GM12874 (cell line): ENCODE measurements at regions not wholly inside any gene's neighbourhood (a gene's known extent, or its start where the extent isn't known, plus 50 kb on each side); places are given as distances from the start of the nearest gene placed in this dataset.

ENCODE experiments used
- TF ChIP-seq, protein P1 (sequence below): IDR thresholded peaks from 2 replicates; pipeline ENCODE4 v1.5.1; 2011; ENCODE audit warnings: low read depth, mild to moderate bottlenecking, control low read depth, low read length, moderate library complexity; ENCODE audit not compliant: insufficient read depth

DNA sequence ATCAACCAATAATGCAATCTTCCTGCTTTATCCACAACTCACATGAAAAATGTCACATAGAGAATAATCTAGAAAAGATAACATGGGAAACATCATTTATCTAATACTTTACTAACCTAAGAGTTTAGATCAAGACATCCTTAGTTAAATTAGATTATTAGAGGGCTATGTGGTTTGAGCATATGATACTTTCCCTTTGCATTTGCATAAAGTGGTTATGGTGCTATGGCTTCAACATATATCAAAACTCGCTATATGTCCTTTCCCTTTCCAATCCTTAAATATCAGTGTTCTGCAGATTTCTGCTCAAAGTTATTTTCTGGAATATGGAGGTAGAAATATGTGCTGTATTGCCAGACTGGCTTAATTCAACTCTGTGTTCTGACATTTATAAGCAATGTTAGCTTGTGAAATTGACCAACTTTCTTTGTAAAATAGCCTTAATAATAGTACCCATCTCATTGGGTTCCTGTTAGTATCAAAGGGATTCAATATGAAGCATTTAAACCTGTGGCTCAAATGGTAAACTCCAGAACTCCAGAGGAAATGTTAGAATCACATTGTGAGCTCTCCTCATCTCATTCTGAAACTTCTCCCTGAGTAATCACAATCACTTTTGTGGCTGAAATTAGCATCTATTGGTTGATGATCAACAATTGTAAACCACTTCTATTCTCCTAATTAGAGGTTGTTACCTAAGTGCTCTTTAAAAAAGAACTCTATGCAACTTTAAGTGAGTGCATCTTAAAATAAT, 1089.9 kb upstream of the SLC39A10 start:
- TF ChIP-seq, protein P1, sequence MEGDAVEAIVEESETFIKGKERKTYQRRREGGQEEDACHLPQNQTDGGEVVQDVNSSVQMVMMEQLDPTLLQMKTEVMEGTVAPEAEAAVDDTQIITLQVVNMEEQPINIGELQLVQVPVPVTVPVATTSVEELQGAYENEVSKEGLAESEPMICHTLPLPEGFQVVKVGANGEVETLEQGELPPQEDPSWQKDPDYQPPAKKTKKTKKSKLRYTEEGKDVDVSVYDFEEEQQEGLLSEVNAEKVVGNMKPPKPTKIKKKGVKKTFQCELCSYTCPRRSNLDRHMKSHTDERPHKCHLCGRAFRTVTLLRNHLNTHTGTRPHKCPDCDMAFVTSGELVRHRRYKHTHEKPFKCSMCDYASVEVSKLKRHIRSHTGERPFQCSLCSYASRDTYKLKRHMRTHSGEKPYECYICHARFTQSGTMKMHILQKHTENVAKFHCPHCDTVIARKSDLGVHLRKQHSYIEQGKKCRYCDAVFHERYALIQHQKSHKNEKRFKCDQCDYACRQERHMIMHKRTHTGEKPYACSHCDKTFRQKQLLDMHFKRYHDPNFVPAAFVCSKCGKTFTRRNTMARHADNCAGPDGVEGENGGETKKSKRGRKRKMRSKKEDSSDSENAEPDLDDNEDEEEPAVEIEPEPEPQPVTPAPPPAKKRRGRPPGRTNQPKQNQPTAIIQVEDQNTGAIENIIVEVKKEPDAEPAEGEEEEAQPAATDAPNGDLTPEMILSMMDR = no peak

DNA sequence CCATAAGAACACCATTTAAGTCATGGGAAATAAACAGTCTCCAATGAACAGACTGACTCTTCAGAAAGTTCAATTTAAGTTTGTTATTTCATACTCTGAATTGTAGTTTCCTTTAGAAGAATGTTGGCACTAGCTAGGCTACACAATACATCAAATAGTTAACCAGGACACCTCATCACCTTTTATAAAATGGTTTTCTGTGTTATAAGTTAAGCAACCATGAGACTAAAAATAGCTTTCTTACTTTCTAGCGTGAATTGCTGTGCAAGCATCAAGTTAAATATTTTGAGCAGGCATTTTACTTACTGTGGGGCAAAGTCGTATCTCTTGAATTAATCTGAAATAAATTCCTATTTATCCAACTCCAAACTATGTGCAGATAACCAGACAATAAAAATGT, 1092.6 kb upstream of the SLC39A10 start:
- TF ChIP-seq, protein P1 = no peak

DNA sequence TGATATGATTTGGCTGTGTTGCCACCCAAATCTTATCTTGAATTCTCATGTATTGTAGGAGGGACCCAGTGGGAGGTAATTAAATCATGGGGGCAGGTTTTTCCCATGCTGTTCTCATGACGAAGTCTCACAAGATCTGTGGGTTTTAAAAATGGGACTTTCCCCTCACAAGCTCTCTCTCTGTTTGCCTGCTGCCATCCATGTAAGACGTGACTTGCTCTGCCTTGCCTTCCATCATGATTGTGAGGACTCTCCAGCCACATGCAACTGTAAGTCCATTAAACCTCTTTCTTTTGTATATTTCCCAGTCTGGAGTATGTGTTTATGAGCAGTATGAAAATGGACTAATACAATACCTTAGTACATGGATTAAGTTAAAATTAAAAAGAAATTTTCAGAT, 1094.7 kb upstream of the SLC39A10 start:
- TF ChIP-seq, protein P1 = no peak

DNA sequence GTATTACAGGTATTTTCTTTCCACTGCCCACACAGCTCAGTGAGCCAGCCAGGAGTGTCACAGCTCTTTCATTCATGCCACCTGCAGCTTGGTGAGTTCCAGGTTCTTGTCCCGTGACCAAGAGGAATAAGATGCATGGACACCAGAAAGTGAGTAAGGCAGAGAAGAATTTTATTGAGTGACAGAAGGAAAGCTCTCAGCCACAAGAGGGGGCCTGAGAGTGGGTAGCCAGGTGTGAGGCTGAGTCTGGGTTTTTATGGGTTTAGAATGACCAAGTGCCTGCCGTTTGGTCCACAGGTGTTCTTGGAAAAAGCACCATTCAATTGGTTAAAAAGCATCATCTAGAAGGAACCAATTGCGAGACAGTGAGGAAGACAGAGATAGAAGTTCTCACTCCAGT, 1097.1 kb upstream of the SLC39A10 start:
- TF ChIP-seq, protein P1 = no peak

DNA sequence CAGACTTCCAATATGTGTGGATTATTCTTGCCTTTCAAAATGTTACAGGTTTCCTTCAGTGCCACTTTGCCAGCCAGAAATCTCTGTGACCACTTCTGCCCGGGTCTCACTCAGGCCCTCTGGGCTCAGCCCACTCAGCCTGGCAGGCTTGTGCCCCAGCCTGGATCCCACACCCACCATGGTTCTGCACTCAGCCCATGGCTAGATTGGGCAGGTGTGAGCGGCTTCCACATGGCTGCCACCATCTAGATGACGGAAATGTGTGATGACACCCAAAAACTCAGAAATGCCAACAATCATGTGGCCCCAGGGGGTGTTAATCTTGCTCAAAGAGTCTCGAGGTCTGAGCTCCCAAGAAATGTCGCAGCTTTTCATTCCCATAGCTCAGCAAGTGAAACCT, 1097.5 kb upstream of the SLC39A10 start:
- TF ChIP-seq, protein P1 = no peak

DNA sequence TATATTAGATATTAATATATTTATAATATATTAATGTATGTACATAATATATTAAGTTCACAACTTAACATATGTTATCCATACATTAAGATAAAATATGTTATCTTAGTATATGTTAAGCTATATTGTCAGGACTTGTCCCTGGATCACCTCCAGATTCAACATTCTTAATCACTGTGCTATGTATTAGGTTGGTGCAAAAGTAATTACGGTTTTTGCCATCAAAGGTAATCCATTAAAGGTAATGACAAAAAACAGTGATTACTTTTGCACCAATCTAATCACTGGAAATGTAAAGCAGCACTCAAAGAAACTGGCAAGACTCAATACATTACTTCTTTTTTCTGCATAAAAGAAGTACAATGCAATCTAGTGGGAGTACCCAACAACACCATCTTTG, 1099.0 kb upstream of the SLC39A10 start:
- TF ChIP-seq, protein P1 = no peak

DNA sequence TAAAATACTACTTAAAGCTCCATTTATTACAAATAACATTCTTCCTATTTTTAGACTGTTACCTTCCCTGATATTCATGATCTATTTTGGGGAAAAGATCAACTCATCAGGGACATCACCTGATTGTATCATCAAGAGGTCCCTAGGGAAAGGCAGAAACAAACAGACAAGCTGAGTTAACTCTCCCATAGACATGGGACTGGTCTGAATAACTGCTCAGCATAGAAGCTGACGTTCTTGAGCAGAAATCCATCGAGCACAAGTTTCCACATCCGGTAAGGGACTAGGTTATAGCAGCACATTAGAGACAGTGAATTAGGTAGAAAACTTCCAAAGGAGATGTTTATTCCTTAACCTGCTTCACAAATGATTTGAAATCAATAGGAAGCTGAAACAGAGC, 1100.4 kb upstream of the SLC39A10 start:
- TF ChIP-seq, protein P1 = no peak

DNA sequence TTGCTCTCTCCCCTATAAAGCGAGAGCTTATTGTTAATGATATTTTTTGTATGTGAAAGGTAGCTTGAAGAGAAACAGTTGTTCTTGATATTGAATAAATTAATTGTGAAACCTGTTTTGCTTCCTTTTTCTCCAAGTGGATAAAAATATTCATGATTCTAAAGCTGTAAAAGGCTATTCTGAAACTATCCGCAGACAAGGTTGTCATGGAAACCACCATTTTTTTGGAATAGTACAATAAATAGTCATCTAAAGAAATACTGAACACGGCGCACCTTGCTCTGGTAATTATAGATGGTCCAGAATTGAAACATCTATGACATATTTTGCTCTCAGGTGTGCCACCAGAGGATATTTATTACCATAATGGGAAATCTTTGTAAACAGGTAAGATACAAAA, 1103.0 kb upstream of the SLC39A10 start:
- TF ChIP-seq, protein P1 = no peak
